Upper lobe of left lung (tissue), 6 donors: ENCODE measurements at regions not wholly inside any gene's neighbourhood (a gene's known extent, or its start where the extent isn't known, plus 50 kb on each side); places are given as distances from the start of the nearest gene placed in this dataset.

ENCODE experiments used
- ATAC-seq, 2 donors: fragments of 200-7000 bp; cut with Tn5 transposase; one replicate each; pipeline ENCODE4 v1.9.1; 2022; ENCODE audit warnings: mild to moderate bottlenecking in 2 of 2, moderate library complexity in 2 of 2; ENCODE audit not compliant: low FRiP score in 2 of 2
- DNase-seq, 2 donors: peaks; one replicate each; pipeline ENCODE4 v3.0.0-alpha.2; 2019 to 2020
- H3K27ac ChIP-seq, 4 donors: fragments of 200-600 bp; sonication (generic); one replicate each; pipeline ENCODE4 v1.5.1; 2016 to 2019
- H3K27me3 ChIP-seq, 4 donors: fragments of 200-600 bp; sonication (generic); one replicate each; pipeline ENCODE4 v1.5.1; 2017 to 2019
- H3K36me3 ChIP-seq, 4 donors: fragments of 200-600 bp; sonication (generic); one replicate each; pipeline ENCODE4 v1.5.1; 2016 to 2019
- H3K4me1 ChIP-seq, 4 donors: fragments of 200-600 bp; sonication (generic); one replicate each; pipeline ENCODE4 v1.5.1; 2018 to 2019
- H3K4me3 ChIP-seq, 4 donors: fragments of 200-600 bp; sonication (generic); one replicate each; pipeline ENCODE4 v1.5.1; 2017 to 2019; ENCODE audit warnings: mild to moderate bottlenecking in 2 of 4, moderate library complexity in 1 of 4
- H3K9me3 ChIP-seq, 4 donors: fragments of 200-600 bp; sonication (generic); one replicate each; pipeline ENCODE4 v1.5.1; 2018 to 2019
- CTCF ChIP-seq, 6 experiments: fragments of 450-650 bp in 4 of 6; fragments of 200-600 bp in 2 of 6; sonication (generic) in 2 of 6; IDR thresholded peaks; one replicate each; pipeline ENCODE4 v1.5.1; 2016 to 2019; ENCODE audit warnings: antibody characterized with exemption in 6 of 6
- EP300 ChIP-seq, 4 donors: sonication (generic); formaldehyde crosslinking; IDR thresholded peaks; one replicate each; pipeline ENCODE4 v1.5.1; 2017; ENCODE audit warnings: antibody characterized with exemption in 4 of 4, control low read depth in 2 of 4
- POLR2A ChIP-seq, 4 donors: fragments of 450-650 bp; IDR thresholded peaks; one replicate each; pipeline ENCODE4 v1.5.1; 2016 to 2017; ENCODE audit warnings: antibody characterized with exemption in 4 of 4, mild to moderate bottlenecking in 2 of 4
- POLR2AphosphoS5 ChIP-seq, 2 donors: sonication (generic); formaldehyde crosslinking; IDR thresholded peaks; one replicate each; pipeline ENCODE4 v1.5.1; 2017; ENCODE audit warnings: antibody characterized with exemption in 2 of 2
- WGBS, 2 donors: methylation state at CpG; one replicate each; pipeline ENCODE4 v1.1.5; 2017 to 2018; 5-methylcytosine and 5-hydroxymethylcytosine counted together
- donor health status: DM: no; HTN: no; CAD: no; lungs with moderate emphysema.
- donor health status: DM: no; HTN: yes; CAD: no; lungs with severe emphysema.

- no peak overlapping the region for H3K4me3 ChIP-seq
- TF ChIP-seq CTCF (IDR thresholded peaks at IDR 0.05) = no peak
- H3K4me1 ChIP-seq = no peaks in the 10 kb centered on the region
- H3K36me3 ChIP-seq = no peaks in the 10 kb centered on the region
- H3K27ac ChIP-seq = no peak overlapping the region
- 86 to 93% methylated on average over 6 of the region's 6 CpGs for WGBS, 2 donors
- no peak for ATAC-seq
- H3K27me3 ChIP-seq = no peaks in the 10 kb centered on the region
- no peaks in the 10 kb centered on the region for H3K9me3 ChIP-seq
- DNase-seq = no peak
Observed at GRCh38 chr20:61073376-61073775, 178.7 kb upstream of the CDH4 start.

GRCh38 chr20:61082720-61083119 lies 169.3 kb upstream of the CDH4 start:
- H3K27me3 ChIP-seq = no peaks in the 10 kb centered on the region
- no peaks in the 10 kb centered on the region for H3K9me3 ChIP-seq

GRCh38 chr20:61083431-61083830 lies 168.6 kb upstream of the CDH4 start:
- no peaks in the 10 kb centered on the region for H3K4me1 ChIP-seq
- ATAC-seq (no peak), DNase-seq (no peak)
- TF ChIP-seq POLR2A (IDR thresholded peaks at IDR 0.05) = no peak
- TF ChIP-seq CTCF (IDR thresholded peaks at IDR 0.05) = no peak
- TF ChIP-seq EP300 (IDR thresholded peaks at IDR 0.05) = no peak
- H3K36me3 ChIP-seq = no peaks in the 10 kb centered on the region
- no peaks in the 10 kb centered on the region for H3K27me3 ChIP-seq
- no peaks in the 10 kb centered on the region for H3K9me3 ChIP-seq
- WGBS, 2 donors = 82 to 87% methylated on average over 3 of the region's 3 CpGs
- H3K4me3 ChIP-seq = no peak overlapping the region
- no peak overlapping the region for H3K27ac ChIP-seq

More at GRCh38 chr20:61082720-61083119, 169.3 kb upstream of the CDH4 start:
- WGBS, 2 donors = 85 to 90% methylated on average over 3 of the region's 3 CpGs
- ATAC-seq = no peak
- Histone ChIP-seq H3K27ac (no peak overlapping the region), H3K4me3 (no peak overlapping the region), H3K4me1 (no peaks in the 10 kb centered on the region), H3K36me3 (no peaks in the 10 kb centered on the region)
- no peak for DNase-seq
- TF ChIP-seq POLR2AphosphoS5 (IDR thresholded peaks at IDR 0.05) (no peak), EP300 (IDR thresholded peaks at IDR 0.05) (no peak), POLR2A (IDR thresholded peaks at IDR 0.05) (no peak), CTCF (IDR thresholded peaks at IDR 0.05) (no peak)

GRCh38 chr20:61086031-61086430 lies 166.0 kb upstream of the CDH4 start:
- no peak for TF ChIP-seq EP300 (IDR thresholded peaks at IDR 0.05)
- no peak for TF ChIP-seq POLR2A (IDR thresholded peaks at IDR 0.05)
- TF ChIP-seq CTCF (IDR thresholded peaks at IDR 0.05) = no peak
- no peak for TF ChIP-seq POLR2AphosphoS5 (IDR thresholded peaks at IDR 0.05)
- no peak for DNase-seq

GRCh38 chr20:61090541-61090940 lies 161.5 kb upstream of the CDH4 start:
- DNase-seq (no peak), ATAC-seq (no peak)
- Histone ChIP-seq H3K27me3 (no peaks in the 10 kb centered on the region), H3K27ac (no peak overlapping the region), H3K36me3 (no peaks in the 10 kb centered on the region), H3K4me1 (no peaks in the 10 kb centered on the region), H3K9me3 (peaks cover 0 to 8% (median 2%) of the 10 kb centered on the region in 4 donors), H3K4me3 (no peak overlapping the region)
- WGBS, 2 donors = 58 to 67% methylated on average over 7 of the region's 7 CpGs
- no peak for TF ChIP-seq POLR2AphosphoS5 (IDR thresholded peaks at IDR 0.05)

More at GRCh38 chr20:61086031-61086430, 166.0 kb upstream of the CDH4 start:
- no peak for ATAC-seq
- no peak overlapping the region for H3K27ac ChIP-seq
- WGBS, 2 donors = 84 to 100% methylated on average over 1 of the region's 1 CpG
- H3K27me3 ChIP-seq = no peaks in the 10 kb centered on the region
- H3K4me1 ChIP-seq = no peaks in the 10 kb centered on the region
- H3K36me3 ChIP-seq = no peaks in the 10 kb centered on the region
- no peak overlapping the region for H3K4me3 ChIP-seq
- no peaks in the 10 kb centered on the region for H3K9me3 ChIP-seq
